MCF 10A (cell line): ENCODE measurements at regions not wholly inside any gene's neighbourhood (a gene's known extent, or its start where the extent isn't known, plus 50 kb on each side); places are given as distances from the start of the nearest gene placed in this dataset.

ENCODE experiments used
- BruUV-seq: library from RNA; stranded (reverse); fragments of 400-500 nt; replicated peaks from 2 replicates; lab custom pipeline; 2021; lab: Mats Ljungman, UMichigan
- CTCF ChIA-PET: fragments of 300-600 bp; sonication (Branson Sonifier 250); formaldehyde crosslinking; extraction: SDS; loops from one replicate; lab custom pipeline; 2021; ENCODE audit warnings: antibody characterized with exemption, inconsistent platforms; lab: Yijun Ruan, JAX
- POLR2A ChIA-PET: fragments of 300-600, 350-650 bp; sonication (Branson Sonifier 250); formaldehyde crosslinking; extraction: SDS; loops from one replicate; lab custom pipeline; 2020; ENCODE audit warnings: antibody characterized with exemption, inconsistent platforms; lab: Yijun Ruan, JAX
- DNase-seq: peaks from one replicate; pipeline ENCODE4 v3.0.0-alpha.2; 2018; ENCODE audit not compliant: unreplicated experiment
- H3K27ac Mint-ChIP-seq: one replicate; pipeline ENCODE4 v1.8.0; 2022; ENCODE audit warnings: mild to moderate bottlenecking, low read depth, mixed read lengths; ENCODE audit not compliant: unreplicated experiment
- H3K27me3 Mint-ChIP-seq: one replicate; pipeline ENCODE4 v1.8.0; 2022; ENCODE audit warnings: mixed read lengths; ENCODE audit not compliant: insufficient read depth, unreplicated experiment
- H3K36me3 Mint-ChIP-seq: one replicate; pipeline ENCODE4 v1.8.0; 2022; ENCODE audit warnings: mild to moderate bottlenecking, moderate library complexity, mixed read lengths; ENCODE audit not compliant: insufficient read depth, unreplicated experiment
- H3K4me1 Mint-ChIP-seq: one replicate; pipeline ENCODE4 v1.8.0; 2022; ENCODE audit warnings: mixed read lengths; ENCODE audit not compliant: insufficient read depth, unreplicated experiment
- H3K4me3 Mint-ChIP-seq: one replicate; pipeline ENCODE4 v1.8.0; 2022; ENCODE audit warnings: mild to moderate bottlenecking, moderate library complexity, mixed read lengths; ENCODE audit not compliant: unreplicated experiment
- H3K9me3 Mint-ChIP-seq: one replicate; pipeline ENCODE4 v1.8.0; 2022; ENCODE audit warnings: mixed read lengths; ENCODE audit not compliant: unreplicated experiment
- intact Hi-C: fragments of 100-400 bp; cut with micrococcal nuclease; formaldehyde crosslinking; loops from 2 replicates; pipeline ENCODE4 v1.14.1; 2022
- TF ChIP-seq, protein P1 (sequence below): fragments of 200-600 bp; IDR thresholded peaks from one replicate; pipeline ENCODE4 v1.8.0; 2022; ENCODE audit warnings: antibody characterized with exemption, mild to moderate bottlenecking; ENCODE audit not compliant: unreplicated experiment

DNA sequence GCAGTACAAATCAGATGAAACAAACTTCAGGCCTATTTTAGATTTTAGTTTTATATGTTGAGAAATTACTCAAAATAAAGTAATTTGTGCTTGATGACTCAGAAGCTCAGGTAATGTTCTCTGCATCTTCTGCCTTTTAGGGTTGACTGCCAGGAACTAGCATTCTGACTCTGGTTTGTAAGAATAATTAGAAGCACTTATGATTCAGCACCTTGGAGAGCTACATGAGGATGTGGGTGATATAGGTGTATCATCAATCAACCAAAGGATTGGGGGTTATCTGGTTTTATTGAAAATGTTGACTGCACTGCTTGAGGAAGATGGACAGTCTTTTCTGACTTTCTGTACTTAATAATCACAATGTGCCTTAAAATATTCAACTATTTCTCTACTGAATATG is 118.7 kb upstream of the SGCD start:
- no TSS peak for BruUV-seq
- Mint-ChIP-seq H3K36me3 (no peaks in the 10 kb centered on the region), H3K4me1 (no peaks in the 10 kb centered on the region), H3K4me3 (no peak overlapping the region), H3K27ac (no peak overlapping the region), H3K9me3 (no peaks in the 10 kb centered on the region), H3K27me3 (no peaks in the 10 kb centered on the region)
- CTCF ChIA-PET = interaction anchor here (0.6 kb wide), 1 partner anchor 461 kb away, joined by 3 read pairs; no protein-coding TSS in a partner anchor
- peak; percentile 21 for DNase-seq
- TF ChIP-seq, protein P1, sequence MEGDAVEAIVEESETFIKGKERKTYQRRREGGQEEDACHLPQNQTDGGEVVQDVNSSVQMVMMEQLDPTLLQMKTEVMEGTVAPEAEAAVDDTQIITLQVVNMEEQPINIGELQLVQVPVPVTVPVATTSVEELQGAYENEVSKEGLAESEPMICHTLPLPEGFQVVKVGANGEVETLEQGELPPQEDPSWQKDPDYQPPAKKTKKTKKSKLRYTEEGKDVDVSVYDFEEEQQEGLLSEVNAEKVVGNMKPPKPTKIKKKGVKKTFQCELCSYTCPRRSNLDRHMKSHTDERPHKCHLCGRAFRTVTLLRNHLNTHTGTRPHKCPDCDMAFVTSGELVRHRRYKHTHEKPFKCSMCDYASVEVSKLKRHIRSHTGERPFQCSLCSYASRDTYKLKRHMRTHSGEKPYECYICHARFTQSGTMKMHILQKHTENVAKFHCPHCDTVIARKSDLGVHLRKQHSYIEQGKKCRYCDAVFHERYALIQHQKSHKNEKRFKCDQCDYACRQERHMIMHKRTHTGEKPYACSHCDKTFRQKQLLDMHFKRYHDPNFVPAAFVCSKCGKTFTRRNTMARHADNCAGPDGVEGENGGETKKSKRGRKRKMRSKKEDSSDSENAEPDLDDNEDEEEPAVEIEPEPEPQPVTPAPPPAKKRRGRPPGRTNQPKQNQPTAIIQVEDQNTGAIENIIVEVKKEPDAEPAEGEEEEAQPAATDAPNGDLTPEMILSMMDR = no peak
- intact Hi-C loops = no loop called here
- POLR2A ChIA-PET = interaction anchor here (0.6 to 0.9 kb wide), 2 partner anchors 15 to 1262 kb away, joined by 3 read pairs; no protein-coding TSS in a partner anchor

DNA sequence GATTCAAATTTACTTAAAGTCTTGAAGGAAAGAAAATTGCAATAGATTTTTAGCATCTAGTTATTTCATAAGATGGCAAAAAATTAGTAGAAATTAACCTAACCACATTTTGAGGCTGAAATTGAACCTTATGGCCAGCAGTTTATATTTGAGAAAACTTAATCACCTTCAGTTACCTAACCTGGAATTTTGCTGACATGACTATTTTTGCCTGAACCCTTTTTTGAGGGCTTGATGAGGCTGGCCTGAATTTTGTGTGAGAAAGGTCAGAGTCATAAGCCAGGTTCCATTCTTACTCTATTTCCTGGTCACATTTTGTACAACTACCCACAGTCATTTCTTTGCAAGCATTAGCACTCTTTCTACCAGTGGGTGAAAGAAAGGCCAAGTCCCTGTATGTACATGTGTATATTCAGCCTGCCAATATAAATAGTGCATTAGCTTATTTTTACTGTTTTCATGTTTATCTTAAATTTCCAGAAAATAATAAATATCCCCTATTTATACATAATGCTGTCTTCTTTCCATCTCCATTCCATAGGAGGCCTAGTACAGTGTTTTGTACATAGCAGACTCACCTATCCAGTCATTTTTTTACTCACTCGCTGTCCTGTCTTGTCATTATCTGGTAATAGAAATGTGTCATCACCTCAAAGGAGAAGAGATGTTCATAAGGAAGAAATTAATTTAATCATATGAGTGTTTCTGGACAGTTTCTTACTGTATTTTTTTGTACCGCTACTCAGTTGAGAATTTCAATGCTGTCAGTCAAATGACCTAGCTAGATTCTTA is 108.4 kb upstream of the SGCD start:
- no TSS peak for BruUV-seq
- TF ChIP-seq, protein P1 = no peak
- ChIA-PET CTCF (interaction anchor here (1.6 kb wide), 1 partner anchor 598 kb away, joined by 3 read pairs; no protein-coding TSS in a partner anchor), POLR2A (no interaction called here)
- Mint-ChIP-seq H3K27ac (no peak overlapping the region), H3K36me3 (no peaks in the 10 kb centered on the region), H3K4me1 (no peaks in the 10 kb centered on the region), H3K4me3 (no peak overlapping the region), H3K27me3 (no peaks in the 10 kb centered on the region), H3K9me3 (no peaks in the 10 kb centered on the region)
- DNase-seq = no peak
- intact Hi-C loops = no loop called here

GRCh38 chr5:156219483-156220005 is 107.4 kb upstream of the SGCD start:
- Mint-ChIP-seq H3K9me3 (no peaks in the 10 kb centered on the region), H3K36me3 (no peaks in the 10 kb centered on the region), H3K4me3 (no peak overlapping the region), H3K27me3 (no peaks in the 10 kb centered on the region), H3K27ac (no peak overlapping the region), H3K4me1 (no peaks in the 10 kb centered on the region)
- no peak for DNase-seq
- TF ChIP-seq, protein P1 = no peak
- BruUV-seq = no TSS peak
- intact Hi-C loops = no loop called here
- CTCF ChIA-PET = interaction anchor here (1.6 kb wide), 1 partner anchor 597 kb away, joined by 3 read pairs; no protein-coding TSS in a partner anchor
- POLR2A ChIA-PET = no interaction called here

DNA sequence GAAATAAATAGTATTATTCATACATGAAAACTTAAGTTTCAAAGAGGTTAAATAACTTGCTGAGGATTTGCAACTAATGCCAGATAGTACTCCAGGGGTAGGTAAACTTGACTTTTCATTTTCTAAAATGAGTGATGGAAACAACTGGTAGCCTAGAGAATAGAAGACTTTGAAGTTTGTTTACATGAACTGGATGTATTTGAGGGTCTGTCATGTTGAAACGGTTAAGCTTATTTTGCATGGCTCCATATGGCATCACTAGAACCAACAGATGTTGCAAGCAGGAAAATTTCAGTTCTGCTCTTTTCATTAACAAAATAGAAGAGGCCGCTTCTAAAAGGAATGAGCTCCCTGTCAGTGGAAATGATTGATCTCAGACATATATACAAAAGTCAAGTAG is 105.1 kb upstream of the SGCD start:
- Mint-ChIP-seq H3K36me3 (no peaks in the 10 kb centered on the region), H3K4me1 (no peaks in the 10 kb centered on the region), H3K27ac (no peak overlapping the region), H3K27me3 (no peaks in the 10 kb centered on the region), H3K9me3 (no peaks in the 10 kb centered on the region), H3K4me3 (no peak overlapping the region)
- ChIA-PET CTCF (interaction anchor here (0.6 to 0.7 kb wide), 2 partner anchors 294 to 865 kb away, joined by 3 to 4 read pairs; no protein-coding TSS in a partner anchor), POLR2A (interaction anchor here (1.5 kb wide), 1 partner anchor 10 kb away, joined by 3 read pairs; no protein-coding TSS in a partner anchor)
- TF ChIP-seq, protein P1 = no peak
- intact Hi-C loops = no loop called here
- DNase-seq = no peak
- no TSS peak for BruUV-seq
